GM18505 (cell line): ENCODE measurements at regions not wholly inside any gene's neighbourhood (a gene's known extent, or its start where the extent isn't known, plus 50 kb on each side); places are given as distances from the start of the nearest gene placed in this dataset.
"Not testable (repeated sequence)": the region's sequence is repeated elsewhere in the genome, so short reads cannot be mapped to it uniquely, and the experiment has no call there.

Source experiments
- ATAC-seq: cut with Tn5 transposase; IDR thresholded peaks from one replicate; pipeline ENCODE4 v1.9.1; 2021; ENCODE audit not compliant: unreplicated experiment
- POLR2A ChIP-seq: IDR thresholded peaks from 4 replicates; pipeline ENCODE4 v1.6.1; 2011; ENCODE audit warnings: borderline replicate concordance; ENCODE audit not compliant: insufficient read depth, insufficient read length; ENCODE audit errors: extremely low read depth

- no peak for ATAC-seq
- no peak for TF ChIP-seq POLR2A
Measured at GRCh38 chr1:187733232-187733631, 904.5 kb downstream of the PLA2G4A start.

GRCh38 chr1:187734427-187734826 lies 905.7 kb downstream of the PLA2G4A start:
- no peak for ATAC-seq
- no peak for TF ChIP-seq POLR2A

GRCh38 chr1:187744665-187745064 lies 915.9 kb downstream of the PLA2G4A start:
- TF ChIP-seq POLR2A = no peak
- ATAC-seq = peak; percentile 97

- no peak for TF ChIP-seq POLR2A
Measured at GRCh38 chr1:187755536-187755935, 926.8 kb downstream of the PLA2G4A start.

GRCh38 chr1:187756684-187757083 lies 927.9 kb downstream of the PLA2G4A start:
- ATAC-seq = not testable (repeated sequence)

More at GRCh38 chr1:187755536-187755935, 926.8 kb downstream of the PLA2G4A start:
- ATAC-seq = no peak

- no peak for ATAC-seq
Measured at GRCh38 chr1:187759825-187760333, 931.1 kb downstream of the PLA2G4A start.

GRCh38 chr1:187762118-187762517 lies 933.4 kb downstream of the PLA2G4A start:
- ATAC-seq = no peak
- no peak for TF ChIP-seq POLR2A

More at GRCh38 chr1:187759825-187760333, 931.1 kb downstream of the PLA2G4A start:
- TF ChIP-seq POLR2A = no peak

- ATAC-seq = no peak
- no peak for TF ChIP-seq POLR2A
Measured at GRCh38 chr1:187763465-187763864, 934.7 kb downstream of the PLA2G4A start.

GRCh38 chr1:187763976-187764375 lies 935.2 kb downstream of the PLA2G4A start:
- no peak for TF ChIP-seq POLR2A

GRCh38 chr1:187771396-187771795 lies 942.6 kb downstream of the PLA2G4A start:
- no peak for TF ChIP-seq POLR2A
- ATAC-seq = no peak

More at GRCh38 chr1:187763976-187764375, 935.2 kb downstream of the PLA2G4A start:
- no peak for ATAC-seq

- ATAC-seq = no peak
- no peak for TF ChIP-seq POLR2A
Measured at GRCh38 chr1:187773168-187773567, 944.4 kb downstream of the PLA2G4A start.

- TF ChIP-seq POLR2A = no peak
- no peak for ATAC-seq
Measured at GRCh38 chr1:187787736-187788135, 959.0 kb downstream of the PLA2G4A start.

- no peak for TF ChIP-seq POLR2A
- ATAC-seq = no peak
Measured at GRCh38 chr1:187788718-187789117, 960.0 kb downstream of the PLA2G4A start.

- no peak for TF ChIP-seq POLR2A
- ATAC-seq = no peak
Measured at GRCh38 chr1:187790724-187791123, 962.0 kb downstream of the PLA2G4A start.

GRCh38 chr1:187794561-187794960 lies 965.8 kb downstream of the PLA2G4A start:
- ATAC-seq = no peak
- no peak for TF ChIP-seq POLR2A
